ENCODE measurements at regions not wholly inside any gene's neighbourhood (a gene's known extent, or its start where the extent isn't known, plus 50 kb on each side); places are given as distances from the start of the nearest gene placed in this dataset.

DNA sequence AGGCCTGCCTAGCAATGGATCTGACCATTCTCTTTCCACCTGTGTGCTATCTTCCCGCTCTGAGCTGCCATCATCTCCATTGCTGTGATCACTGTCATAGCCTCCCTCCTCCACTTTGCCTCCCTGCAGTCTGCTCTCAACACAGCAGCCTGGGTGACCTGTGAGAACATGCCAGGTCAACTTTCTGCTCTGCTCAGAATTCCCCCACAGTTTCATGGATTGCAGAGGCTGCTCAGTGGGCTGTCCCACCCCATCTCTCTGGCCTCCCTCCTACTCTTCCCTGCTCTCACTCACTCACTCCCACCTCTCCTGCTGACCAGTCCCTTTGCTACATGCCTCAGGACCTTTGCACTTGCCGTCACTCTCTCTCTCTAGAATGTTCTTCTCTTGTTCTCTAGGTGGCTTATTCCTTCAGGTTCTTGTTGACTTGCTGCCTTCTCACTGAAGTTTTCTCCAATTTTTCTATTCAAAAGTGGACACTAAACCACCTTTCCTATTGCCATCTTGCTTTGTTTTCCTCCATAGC lies 159.9 kb downstream of the CD83 start:
- WGBS (ENCODE audit: extremely low coverage, insufficient read length, low lambda C conversion rate) = no CpG with 5 or more reads among the region's 2 CpGs
- Histone ChIP-seq H3K27me3 (ENCODE audit: insufficient read depth, low read length) (no peaks in the 10 kb centered on the region; the same call in 1 of the 2 replicates), H2AK5ac (ENCODE audit: insufficient read length, low read length) (no peak overlapping the region), H2BK15ac (ENCODE audit: low read depth, low read length) (no peak overlapping the region), H2BK120ac (ENCODE audit: low read depth, low read length, poor library complexity, severe bottlenecking) (no peak overlapping the region), H3K4me1 (ENCODE audit: insufficient read depth, low read length) (peaks cover 5% of the 10 kb centered on the region; the same call in 1 of the 2 replicates), H3K9me3 (ENCODE audit: control insufficient read depth, low read depth, low read length) (no peaks in the 10 kb centered on the region), H3K9ac (ENCODE audit: extremely low read depth, insufficient read length, low read length) (no peak overlapping the region), H3K23ac (ENCODE audit: insufficient read length, low read depth, low read length) (no peak overlapping the region), H2BK12ac (ENCODE audit: insufficient read length, low read depth, low read length) (no peak overlapping the region), H2AFZ (ENCODE audit: low read length) (no peak overlapping the region), H3K4me2 (ENCODE audit: insufficient read depth, insufficient read length, low read length) (no peak overlapping the region), H3K14ac (ENCODE audit: insufficient read depth, low read length) (no peak overlapping the region), H3K27ac (ENCODE audit: insufficient read length, low read depth, low read length) (no peak overlapping the region), H3K4ac (ENCODE audit: low read depth, low read length) (no peak overlapping the region), H4K5ac (ENCODE audit: insufficient read length, low read depth, low read length) (no peak overlapping the region), H2BK5ac (ENCODE audit: insufficient read length, low read length) (no peak overlapping the region), H3K79me1 (ENCODE audit: insufficient read depth, low read depth, low read length, poor library complexity, severe bottlenecking) (no peaks in the 10 kb centered on the region), H3K23me2 (ENCODE audit: insufficient read length, low read depth, low read length, poor library complexity, severe bottlenecking) (no peaks in the 10 kb centered on the region), H3K79me2 (ENCODE audit: insufficient read depth, low read length) (no peaks in the 10 kb centered on the region), H4K20me1 (ENCODE audit: control insufficient read depth, insufficient read depth, insufficient read length) (no peaks in the 10 kb centered on the region), H3T11ph (ENCODE audit: low read length) (no peak overlapping the region), H2BK20ac (ENCODE audit: low read depth, low read length, poor library complexity, severe bottlenecking) (no peak overlapping the region), H4K8ac (replicated peaks; ENCODE audit: insufficient read length, low read depth, low read length) (no peak overlapping the region), H4K91ac (ENCODE audit: insufficient read length, low read depth, low read length) (no peak overlapping the region), H3K18ac (ENCODE audit: insufficient read length, low read depth, low read length) (no peak overlapping the region), H3K56ac (ENCODE audit: insufficient read length, low read depth, low read length) (no peak overlapping the region)
- TF ChIP-seq, protein P1, sequence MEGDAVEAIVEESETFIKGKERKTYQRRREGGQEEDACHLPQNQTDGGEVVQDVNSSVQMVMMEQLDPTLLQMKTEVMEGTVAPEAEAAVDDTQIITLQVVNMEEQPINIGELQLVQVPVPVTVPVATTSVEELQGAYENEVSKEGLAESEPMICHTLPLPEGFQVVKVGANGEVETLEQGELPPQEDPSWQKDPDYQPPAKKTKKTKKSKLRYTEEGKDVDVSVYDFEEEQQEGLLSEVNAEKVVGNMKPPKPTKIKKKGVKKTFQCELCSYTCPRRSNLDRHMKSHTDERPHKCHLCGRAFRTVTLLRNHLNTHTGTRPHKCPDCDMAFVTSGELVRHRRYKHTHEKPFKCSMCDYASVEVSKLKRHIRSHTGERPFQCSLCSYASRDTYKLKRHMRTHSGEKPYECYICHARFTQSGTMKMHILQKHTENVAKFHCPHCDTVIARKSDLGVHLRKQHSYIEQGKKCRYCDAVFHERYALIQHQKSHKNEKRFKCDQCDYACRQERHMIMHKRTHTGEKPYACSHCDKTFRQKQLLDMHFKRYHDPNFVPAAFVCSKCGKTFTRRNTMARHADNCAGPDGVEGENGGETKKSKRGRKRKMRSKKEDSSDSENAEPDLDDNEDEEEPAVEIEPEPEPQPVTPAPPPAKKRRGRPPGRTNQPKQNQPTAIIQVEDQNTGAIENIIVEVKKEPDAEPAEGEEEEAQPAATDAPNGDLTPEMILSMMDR (conservative IDR thresholded peaks at IDR 0.05) = no peak
- Mint-ChIP-seq H3K36me3 (ENCODE audit: insufficient read depth in 1 of 3, low read depth in 3 of 3) (peaks cover 4 to 9% (median 5%) of the 10 kb centered on the region in 3 experiments), H3K9me3 (peaks cover 1 to 2% of the 10 kb centered on the region in 2 experiments), H3K4me3 (no peak overlapping the region), H3K4me1 (peaks cover 22 to 60% of the 10 kb centered on the region in 2 experiments), H3K27ac (peak overlapping the region in 1 of 3 experiments; percentile 79; a peak in 1 of 7 replicates), H3K27me3 (ENCODE audit: low read depth) (peaks cover 57% of the 10 kb centered on the region)
- peak; percentile 52 for DNase-seq
